HG03135 (cell line): ENCODE measurements at regions not wholly inside any gene's neighbourhood (a gene's known extent, or its start where the extent isn't known, plus 50 kb on each side); places are given as distances from the start of the nearest gene placed in this dataset.
"Not testable (repeated sequence)": the region's sequence is repeated elsewhere in the genome, so short reads cannot be mapped to it uniquely, and the experiment has no call there.

ENCODE experiments used
- ATAC-seq: cut with Tn5 transposase; IDR thresholded peaks from one replicate; pipeline ENCODE4 v1.9.1; 2021; ENCODE audit warnings: mild to moderate bottlenecking, moderate library complexity; ENCODE audit not compliant: unreplicated experiment

DNA sequence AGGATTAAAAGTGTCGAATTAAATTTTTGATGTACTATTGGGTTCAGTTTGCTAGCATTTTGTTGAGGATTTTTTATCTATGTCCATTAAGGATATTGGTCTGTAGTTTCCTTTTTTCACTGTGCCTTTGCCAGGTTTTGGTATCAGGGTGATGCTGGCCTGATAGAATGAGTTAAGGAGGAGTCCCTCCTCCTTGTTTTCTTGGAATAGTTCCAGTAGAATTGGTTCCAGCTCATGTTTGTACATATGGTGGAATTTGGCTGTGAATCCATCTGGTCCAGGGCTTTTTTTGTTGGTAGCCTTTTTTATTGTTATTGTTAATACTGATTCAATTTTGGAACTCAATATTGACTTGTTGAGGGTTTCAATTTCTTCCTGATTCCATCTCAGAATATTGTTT is 141.8 kb downstream of the SIM1 start:
- ATAC-seq = no peak

DNA sequence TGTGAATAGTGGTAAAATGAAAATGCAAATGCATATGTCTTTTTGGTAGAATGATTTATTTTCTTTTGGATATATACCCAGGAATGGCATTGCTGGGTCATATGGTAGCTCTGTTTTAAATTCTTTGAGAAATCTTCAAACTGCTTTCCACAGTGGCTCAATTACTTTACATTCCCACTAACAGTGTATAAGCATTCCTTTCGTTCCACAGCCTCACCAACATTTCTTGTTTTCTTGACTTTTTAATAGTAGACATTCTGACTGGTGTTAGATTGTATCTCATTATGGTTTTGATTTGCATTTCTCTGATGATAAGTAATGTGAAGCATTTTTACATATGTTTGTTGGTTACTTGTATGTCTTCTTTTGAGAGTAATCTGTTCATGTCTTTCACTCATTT is 144.0 kb downstream of the SIM1 start:
- ATAC-seq = no peak

DNA sequence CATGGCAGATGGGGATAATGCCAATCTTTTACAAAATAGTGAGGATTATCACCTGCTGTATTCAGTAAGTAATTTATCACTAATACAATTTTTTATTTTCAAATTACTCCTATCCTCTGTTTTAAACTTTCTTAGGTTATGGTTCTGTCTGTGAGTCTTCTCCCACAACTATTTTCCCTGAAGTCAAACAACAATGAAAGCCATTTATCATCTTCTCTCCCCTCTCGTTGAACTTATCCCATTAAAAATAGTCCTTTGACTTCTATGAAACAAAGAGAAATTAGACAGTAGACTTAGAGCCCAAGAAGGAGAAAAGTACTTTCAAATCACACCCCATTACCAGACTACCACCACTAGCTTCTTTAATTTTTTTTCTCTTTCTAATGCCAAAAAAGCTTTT is 147.7 kb downstream of the SIM1 start:
- ATAC-seq = no peak

DNA sequence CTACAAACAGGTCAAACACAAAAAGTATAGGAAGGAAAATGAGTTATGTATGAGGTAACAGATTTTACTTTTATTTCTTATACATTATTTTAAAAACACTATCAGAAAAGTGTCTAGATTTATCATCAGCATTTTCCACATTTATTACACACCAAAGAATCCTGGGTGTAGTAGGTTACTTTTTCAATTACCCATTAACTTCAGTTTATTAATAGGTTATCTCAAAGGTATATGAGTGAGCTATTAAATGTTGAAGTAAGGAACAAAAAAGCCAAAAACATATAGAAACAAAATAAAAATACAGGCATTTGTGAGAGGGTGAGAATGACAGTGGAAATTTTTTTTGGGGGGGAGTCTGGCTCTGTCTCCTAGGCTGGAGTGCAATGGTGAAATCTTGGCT is 150.5 kb downstream of the SIM1 start:
- no peak for ATAC-seq

DNA sequence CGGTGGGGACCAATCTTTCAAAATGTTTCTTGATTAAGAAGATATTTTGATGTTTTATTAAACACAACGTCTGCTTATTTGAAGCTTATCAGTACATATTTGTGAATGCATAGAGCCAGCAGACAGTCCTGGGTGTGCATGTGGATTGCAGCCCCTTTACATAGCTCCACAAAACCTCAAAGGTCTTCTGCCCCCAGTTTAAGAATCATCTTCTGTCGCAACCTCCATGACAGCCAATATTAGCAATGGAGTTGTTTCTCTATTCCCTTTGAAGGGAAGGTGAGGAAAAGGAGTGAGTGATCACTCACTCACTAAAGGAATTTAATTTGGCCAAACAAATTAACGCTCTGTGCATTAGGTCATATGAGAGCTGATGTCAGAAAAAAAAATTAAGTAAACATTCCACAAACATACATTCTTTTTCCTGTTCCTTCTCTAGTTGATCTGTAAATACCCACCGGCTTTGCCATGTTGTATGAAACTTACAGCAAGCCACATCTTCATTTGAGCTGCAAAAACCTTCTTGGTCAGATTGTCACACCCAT is 152.9 kb downstream of the SIM1 start:
- no peak for ATAC-seq

DNA sequence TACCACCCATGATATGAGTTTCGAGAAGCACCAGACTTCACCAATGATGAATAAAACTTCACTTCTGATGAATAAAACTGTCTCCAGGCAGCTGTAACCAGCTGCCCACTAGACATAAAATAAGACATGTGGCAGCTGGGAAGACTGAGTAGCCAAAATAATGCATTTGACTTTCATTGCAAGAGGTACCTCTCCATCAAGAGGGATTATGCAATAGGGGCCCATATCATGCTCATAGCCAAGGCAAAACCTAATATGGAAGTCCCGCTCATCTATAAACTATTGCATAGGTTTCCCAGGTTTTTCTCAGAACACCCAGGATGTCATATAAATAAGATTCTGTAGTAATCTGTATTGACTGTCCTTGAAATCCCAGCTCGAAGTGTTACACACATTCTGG is 155.5 kb downstream of the SIM1 start:
- ATAC-seq = no peak

DNA sequence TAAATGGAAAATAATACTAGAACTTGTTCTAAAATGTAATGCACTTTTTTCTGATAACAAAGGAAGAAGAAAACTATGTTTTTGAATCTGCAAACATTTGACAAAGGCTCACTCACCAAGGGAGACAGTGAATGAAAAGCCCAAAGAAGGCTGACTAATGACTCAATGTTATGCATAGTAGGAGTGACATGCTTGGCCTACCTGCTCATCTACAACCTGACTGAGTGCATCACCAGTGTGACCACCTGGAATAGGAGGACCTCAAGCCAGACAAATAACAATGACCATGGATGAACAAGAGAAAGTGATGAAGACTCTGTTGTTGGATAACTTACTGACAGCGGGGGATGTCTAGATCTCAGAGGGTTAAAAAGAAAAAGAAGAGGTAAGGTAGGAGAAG is 157.2 kb downstream of the SIM1 start:
- ATAC-seq = no peak

DNA sequence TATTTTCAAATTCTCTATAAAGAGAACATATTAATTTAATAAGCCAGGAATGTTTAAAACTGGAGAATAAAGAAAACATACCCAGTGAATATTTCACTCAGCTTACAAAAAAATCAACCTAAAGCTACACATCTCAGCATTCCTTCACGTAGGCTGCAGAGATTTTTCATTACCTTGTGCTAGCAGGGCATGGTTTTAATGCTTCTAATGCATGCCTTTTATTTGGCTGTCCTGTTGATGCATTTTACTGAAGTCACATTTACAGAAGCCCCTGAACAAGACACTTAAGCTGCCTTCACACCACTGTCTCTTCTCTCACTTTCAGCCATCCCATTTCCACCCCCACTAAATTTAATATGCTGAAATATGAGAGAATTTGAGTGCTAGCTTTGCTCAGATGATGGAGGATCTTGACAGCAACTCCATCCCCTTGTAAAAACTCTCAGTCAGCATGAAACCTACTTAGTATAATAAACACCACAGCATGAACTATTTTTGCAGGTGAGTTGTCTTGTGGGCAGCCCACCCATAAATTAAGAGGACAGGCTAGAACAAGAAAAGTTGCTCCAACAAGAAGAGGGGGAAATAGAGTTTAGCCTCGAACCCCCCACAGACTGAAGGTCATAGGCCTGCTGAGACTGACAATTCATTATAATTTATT is 159.4 kb downstream of the SIM1 start:
- ATAC-seq = no peak

DNA sequence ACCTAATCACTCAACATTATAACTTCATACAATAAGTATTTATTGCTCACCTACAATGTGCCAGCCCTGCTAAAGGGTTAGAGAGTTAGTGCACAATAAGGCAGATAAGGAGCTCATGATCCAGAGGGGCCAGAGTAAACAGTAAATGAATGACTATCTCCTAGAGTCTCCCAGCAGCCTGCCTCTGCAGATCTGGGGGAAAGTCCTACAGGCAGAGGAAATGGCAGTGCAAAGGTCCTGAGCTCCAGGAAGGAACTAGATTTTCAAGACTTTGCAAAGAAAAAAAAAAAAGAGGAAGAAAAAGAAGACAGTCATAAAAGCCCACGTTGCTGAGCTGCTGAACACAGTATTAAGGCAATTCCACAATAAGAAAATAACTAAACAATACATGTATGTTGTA is 160.1 kb downstream of the SIM1 start:
- ATAC-seq = no peak

DNA sequence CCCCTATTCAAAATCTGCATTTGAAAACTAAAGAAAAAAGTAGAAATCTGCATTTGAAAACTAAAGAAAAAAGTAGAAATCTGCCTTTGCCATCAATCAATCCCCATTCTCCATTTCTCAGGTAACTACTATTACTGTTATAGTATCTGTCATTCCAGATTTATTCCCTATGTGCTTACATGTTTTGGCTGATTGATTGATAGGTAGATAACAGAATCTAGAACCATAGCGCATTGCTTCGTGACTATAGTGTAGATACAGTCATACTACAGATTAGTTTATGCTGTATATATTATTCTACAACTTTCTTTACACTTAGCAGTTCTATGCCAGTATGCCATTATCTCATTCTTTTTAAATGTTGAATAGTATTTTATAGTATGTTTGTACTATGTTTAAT is 163.0 kb downstream of the SIM1 start:
- ATAC-seq = no peak

DNA sequence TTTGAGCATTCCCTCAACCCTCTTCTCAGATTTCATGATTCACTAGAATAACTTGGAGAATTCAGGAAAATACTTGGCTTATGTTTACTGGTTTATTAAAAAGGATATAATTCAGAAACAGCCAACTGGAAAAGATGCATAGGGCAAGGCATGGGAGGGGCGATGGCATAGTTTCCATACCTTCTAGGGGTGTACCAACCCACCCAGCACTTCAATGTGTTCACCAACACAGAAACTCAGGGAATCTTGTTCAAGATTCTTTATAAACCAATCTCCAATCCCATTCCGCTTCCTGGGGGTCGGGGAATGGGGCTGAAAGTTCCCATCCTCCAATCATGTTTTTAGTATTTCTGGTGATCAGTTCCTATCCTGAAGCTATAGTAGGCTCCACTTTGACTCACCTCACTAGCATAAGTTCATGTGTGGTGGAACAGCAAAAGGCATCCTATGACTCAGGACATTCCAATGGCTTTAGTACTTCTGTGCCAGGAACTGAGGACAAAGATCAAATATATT is 164.4 kb downstream of the SIM1 start:
- ATAC-seq = no peak

DNA sequence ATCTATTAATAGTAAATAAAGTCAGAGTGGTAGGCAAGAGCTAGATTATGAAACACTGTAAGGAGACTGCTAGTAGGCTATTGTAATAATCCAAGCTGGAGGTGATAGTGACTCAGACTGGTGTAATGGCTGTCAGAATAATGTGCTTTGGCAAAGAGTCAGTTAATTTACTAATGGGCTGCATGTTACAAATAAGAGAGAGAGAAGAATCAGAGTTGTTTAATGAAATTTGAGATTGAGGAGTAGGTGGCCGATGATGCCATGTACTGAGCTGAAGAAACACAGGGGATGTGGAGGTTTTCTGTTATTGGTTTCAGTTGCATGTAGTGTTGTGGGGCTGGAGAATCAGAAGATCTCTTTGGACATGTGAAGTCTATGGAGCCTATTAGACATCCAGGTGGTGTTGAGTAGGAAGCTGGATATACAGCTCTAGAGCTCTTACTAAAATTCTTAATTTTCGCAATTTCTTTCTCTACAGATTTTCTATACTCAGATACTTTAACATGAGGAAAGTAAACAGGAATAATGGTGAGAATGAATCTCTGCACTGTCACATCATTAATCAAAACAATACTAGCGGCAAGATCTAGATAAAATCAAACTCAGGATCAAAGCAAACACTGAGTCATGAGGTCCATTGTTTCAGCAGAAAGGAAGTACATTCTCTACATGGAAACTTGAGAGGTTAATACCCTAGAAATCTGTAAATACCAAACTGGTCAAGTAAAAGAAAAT is 167.7 kb downstream of the SIM1 start:
- no peak for ATAC-seq

DNA sequence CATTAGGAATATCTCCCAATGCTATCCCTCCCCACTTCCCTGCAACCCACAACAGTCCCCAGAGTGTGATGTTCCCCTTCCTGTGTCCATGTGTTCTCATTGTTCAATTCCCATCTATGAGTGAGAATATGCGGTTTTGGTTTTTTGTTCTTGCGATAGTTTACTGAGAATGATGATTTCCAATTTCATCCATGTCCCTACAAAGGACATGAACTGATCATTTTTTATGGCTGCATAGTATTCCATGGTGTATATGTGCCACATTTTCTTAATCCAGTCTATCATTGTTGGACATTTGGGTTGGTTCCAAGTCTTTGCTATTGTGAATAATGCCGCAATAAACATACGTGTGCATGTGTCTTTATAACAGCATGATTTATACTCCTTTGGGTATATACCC is 169.5 kb downstream of the SIM1 start:
- not testable (repeated sequence) for ATAC-seq

DNA sequence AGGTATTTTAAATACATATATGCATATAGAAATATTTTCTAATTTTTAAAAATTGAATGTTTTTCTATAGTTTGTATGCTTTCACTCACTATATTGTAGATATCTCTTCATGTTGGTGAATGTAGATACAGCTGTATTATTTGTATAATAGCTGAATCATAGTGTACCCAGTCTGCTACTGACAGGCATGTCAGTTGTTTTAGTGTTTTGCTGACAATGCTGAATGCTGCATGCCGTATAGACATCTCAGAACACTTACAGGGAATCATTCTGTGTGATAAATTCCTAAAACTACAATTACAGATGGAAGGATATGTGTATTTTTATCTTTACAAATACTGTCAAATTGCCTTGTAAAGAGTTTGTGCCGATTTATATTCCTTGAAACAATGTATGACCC is 175.4 kb downstream of the SIM1 start:
- no peak for ATAC-seq

DNA sequence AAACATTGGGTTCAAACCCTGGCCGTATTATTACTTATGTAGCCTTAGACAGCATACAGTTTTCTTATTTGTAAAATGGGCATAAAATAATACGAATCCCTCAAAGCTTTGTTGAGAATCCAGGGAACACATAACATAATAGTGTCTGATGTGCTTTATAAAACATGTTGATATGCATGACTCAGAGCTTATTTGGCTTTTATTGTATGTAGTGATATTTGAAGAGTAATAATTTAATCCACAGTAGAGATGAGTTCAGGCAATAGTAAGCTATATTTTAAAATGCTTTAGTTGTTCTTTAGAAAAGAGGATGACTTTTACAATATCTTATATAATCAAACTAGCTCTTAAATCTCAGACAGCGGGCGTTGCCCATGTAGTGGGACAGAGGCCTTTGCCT is 176.4 kb downstream of the SIM1 start:
- no peak for ATAC-seq

DNA sequence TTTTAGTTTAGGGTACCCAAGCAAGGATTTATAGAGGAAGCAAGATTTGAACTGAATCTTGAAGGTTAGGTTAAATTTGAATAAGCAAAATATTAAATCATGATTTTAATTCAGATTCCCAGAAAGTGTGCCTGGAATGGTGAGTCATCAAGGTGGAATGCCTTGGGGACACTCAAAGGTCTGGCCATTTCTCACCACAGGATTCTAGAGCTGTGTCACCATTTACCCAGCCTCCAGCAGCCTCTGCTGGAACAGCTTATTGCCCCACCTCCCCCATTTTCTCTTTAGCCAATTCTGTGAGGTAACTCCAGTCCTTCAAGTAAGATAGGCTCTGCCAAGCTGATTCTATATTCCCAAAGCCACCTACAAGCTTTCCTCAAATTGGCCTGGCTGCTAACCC is 181.4 kb downstream of the SIM1 start:
- ATAC-seq = no peak

DNA sequence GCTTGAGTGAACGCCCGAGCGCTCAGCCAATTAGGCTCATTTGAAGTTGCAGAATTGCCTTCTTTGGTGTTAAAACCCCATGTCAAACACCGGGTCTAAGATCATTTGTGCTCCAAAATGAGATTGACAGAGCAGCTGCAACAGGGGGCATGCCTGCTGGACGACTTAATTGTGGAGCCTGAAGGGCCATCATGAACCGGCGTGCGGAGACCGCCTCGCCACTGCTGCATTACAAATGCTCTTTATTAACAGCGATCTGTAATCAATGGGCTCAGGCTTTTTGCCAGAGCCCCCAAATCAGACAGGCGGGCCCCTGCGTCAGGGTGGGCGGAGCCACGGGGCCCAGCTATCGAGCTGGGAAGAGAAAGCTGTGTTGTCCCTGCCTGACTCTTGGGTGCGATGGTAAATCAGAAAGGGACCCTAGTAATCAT is 183.2 kb downstream of the SIM1 start:
- ATAC-seq = no peak

DNA sequence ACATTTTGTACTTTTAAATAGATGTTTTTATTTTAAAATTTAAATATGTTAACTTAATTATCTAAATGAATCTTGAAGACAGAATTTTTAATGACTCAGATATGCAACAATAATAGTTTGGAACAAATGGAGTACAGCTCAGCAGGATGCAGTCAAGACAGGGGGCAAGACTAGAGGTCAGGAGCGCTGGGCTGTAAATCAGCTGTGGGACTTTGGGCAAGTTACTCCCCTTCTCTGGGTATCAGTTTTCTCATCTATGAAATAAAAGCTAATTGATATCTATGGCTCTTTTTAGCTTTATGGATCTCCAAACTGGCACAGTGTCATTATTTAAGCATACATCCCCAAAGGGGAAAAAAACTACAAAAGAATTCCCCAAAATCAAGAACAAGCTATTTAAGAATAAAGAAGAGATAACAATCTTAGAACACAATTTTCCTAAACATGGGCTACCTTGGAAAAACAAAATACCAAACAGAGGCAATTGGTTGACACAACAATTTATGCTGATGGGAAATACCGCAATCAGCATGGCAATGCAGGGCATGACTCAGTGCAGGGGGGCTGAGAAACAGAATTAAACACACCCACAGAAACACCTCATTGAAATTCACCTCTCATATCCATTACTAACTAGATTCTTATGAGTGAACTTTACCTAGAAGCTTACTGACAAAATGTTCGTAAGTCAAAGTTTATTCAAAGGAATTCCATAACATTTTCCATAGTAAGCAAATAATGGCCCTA is 188.2 kb downstream of the SIM1 start:
- no peak for ATAC-seq

DNA sequence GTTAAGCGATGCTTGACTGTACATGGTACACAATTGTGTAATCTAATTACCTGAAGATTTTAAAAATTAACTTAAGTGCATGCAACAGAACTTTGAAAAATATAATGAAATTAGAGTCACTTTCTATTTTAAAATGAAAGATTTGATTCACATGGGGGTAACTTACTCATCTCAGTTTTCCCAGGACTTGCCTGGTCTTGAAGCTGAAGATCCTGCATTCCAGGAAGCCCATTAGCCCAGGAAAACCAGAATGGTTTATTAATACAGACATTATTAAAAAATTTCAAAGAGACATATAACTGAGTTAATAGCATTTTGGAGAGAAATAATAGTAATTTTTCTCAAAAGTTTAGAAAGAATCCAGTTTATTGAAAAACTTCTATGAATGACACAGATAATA is 190.6 kb downstream of the SIM1 start:
- no peak for ATAC-seq

DNA sequence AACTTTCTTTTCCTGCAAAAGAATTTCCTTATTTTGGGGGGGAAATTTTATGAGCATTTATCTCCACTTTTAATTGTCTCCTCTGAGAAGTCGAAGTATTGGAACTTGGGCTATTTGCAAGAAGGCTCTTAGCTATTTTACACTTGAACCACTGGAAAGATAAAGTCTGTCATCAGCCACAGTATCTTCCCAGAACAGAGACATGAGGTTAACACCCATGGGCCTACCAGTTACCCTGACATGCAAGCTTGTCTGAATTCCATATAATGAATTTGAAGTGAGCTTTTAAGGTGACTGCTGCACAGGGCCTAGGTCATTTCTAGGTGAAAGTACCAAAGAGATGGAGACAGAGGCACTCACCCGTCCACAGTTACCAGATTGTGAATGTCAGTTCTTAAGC is 193.1 kb downstream of the SIM1 start:
- no peak for ATAC-seq

DNA sequence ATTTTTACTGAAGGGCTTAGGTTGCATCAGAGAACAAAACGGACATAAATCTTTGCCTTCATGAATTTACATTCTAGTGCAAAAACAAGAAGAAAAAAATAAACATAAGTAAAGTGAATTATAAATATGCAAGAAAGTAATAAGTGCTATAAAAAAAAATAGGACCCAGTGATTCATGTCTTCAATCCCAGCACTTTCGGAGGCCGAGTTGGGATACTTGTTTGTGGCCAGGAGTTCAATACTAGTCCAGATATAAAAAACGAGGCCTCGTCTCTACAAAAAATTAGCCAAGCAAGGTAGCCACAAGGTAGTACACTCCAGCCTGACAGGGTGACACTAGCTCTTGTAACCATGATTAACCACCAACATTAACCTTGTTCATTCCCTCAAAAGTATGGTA is 193.5 kb downstream of the SIM1 start:
- no peak for ATAC-seq

DNA sequence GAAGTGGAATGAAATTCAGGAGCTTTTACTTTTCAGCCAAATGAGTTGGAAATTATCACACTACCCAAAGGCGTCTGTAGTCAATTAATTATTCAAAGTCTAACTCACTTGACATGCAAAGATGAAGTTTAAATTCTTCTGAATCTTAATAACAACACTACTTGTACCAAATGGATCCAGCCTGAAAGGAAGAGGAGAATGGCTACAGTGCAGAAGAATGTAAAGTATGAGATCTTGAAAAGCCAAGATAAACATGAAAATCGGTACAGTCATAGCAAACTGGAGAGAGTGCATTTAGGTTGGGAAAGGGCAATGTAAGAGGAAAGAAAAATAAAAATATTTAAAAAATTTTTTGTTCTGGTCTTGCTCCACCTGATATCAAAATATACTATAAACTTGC is 195.5 kb downstream of the SIM1 start:
- ATAC-seq = no peak
